ENCODE measurements at regions not wholly inside any gene's neighbourhood (a gene's known extent, or its start where the extent isn't known, plus 50 kb on each side); places are given as distances from the start of the nearest gene placed in this dataset.

DNA sequence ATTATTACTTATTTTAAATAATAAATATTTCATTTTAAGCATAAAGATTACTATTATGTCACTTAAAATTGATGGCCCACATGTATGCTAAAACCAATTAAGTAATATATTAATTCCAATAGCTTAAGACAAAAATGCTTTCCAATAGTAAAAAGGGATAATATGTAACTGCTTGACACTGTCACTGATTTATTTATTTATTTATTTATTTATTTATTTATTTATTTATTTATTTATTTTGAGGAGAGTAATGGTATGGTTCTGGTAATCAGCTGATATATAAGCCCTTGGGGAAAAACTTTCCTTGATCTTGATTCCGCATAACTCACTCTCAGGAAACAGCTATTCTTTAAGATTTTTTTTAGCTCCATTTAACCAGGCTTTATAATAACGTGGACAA is 903.0 kb upstream of the ATXN8OS start:
- H3K27me3 Mint-ChIP-seq (ENCODE audit: low read depth) = no peaks in the 10 kb centered on the region

DNA sequence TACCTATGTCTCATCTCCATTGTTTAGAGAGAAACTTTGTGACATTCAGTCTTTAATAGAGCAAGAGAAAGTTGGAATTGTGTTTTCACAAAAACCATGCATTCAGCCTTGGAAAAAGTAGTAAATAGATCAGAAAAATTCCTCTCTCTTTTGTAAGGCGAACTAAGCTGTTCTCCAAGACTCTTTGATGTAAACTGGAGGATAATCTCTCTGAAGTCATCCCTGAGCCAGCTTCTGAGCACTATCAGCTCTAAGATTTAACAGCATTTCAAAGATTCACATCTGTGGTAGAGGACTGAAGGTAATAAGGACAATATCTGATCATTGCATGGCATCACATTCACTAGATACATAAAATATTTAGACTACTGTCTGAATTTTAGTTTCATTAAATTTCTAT is 904.6 kb upstream of the ATXN8OS start:
- no peak for DNase-seq
- H3K4me3 Mint-ChIP-seq = no peak overlapping the region
- CTCF ChIA-PET = no interaction called here
- no peak overlapping the region for H3K27ac Mint-ChIP-seq
- intact Hi-C loops (cut with micrococcal nuclease) = no loop called here
- H3K27me3 Mint-ChIP-seq (ENCODE audit: low read depth) = no peaks in the 10 kb centered on the region
- no peaks in the 10 kb centered on the region for H3K4me1 Mint-ChIP-seq (ENCODE audit: low read depth)
- no peaks in the 10 kb centered on the region for H3K36me3 Mint-ChIP-seq (ENCODE audit: low read depth)
- peaks cover 8% of the 10 kb centered on the region for H3K9me3 Mint-ChIP-seq

More for the DNA sequence above, 903.0 kb upstream of the ATXN8OS start:
- no peaks in the 10 kb centered on the region for H3K36me3 Mint-ChIP-seq (ENCODE audit: low read depth)
- no peak overlapping the region for H3K4me3 Mint-ChIP-seq
- CTCF ChIA-PET = no interaction called here
- no peaks in the 10 kb centered on the region for H3K4me1 Mint-ChIP-seq (ENCODE audit: low read depth)
- no peak for DNase-seq
- intact Hi-C loops (cut with micrococcal nuclease) = no loop called here
- peaks cover 8% of the 10 kb centered on the region for H3K9me3 Mint-ChIP-seq
- H3K27ac Mint-ChIP-seq = no peak overlapping the region

DNA sequence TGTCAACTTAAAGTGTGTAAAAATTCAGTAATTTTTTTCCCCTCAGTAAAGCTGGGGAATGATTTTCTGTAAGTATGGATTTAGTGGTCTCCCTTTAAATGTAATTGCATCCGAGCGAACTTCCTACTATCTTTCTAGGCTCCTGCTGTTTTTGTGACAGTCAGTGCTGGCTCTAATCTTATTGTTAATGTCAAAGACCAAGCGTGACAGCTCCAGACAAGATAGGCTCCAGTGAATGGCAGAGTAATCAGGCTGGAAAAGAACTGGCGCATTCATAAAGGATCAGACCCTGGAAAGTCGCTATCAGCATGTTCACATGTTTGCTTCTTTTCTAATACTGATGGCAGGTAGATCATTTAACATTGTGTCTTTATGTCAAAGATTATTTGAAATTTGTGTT is 908.0 kb upstream of the ATXN8OS start:
- no peaks in the 10 kb centered on the region for H3K36me3 Mint-ChIP-seq (ENCODE audit: low read depth)
- intact Hi-C loops (cut with micrococcal nuclease) = no loop called here
- H3K4me3 Mint-ChIP-seq = no peak overlapping the region
- CTCF ChIA-PET = no interaction called here
- DNase-seq = no peak
- no peaks in the 10 kb centered on the region for H3K27me3 Mint-ChIP-seq (ENCODE audit: low read depth)
- no peak overlapping the region for H3K27ac Mint-ChIP-seq
- no peaks in the 10 kb centered on the region for H3K4me1 Mint-ChIP-seq (ENCODE audit: low read depth)
- peaks cover 2% of the 10 kb centered on the region for H3K9me3 Mint-ChIP-seq

DNA sequence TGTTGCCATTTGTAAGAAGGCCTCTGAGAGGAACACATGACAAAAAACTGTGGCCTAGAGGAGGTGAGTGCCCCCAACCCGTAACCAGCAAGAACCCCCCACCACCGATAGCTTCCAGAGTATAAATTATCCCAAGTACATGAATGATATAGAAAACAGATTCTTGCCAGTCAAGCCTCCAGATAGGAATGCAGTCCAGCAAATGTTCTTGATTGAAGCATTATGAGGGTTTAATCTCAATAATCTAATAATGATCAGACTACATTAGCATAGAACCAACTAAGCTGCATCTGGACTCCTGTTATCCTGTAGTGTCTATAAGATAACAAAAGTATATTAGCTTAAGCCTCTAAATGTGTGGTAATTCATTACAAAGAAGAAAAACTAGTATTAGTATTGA is 908.9 kb upstream of the ATXN8OS start:
- Mint-ChIP-seq H3K27me3 (ENCODE audit: low read depth) (no peaks in the 10 kb centered on the region), H3K27ac (no peak overlapping the region), H3K36me3 (ENCODE audit: low read depth) (no peaks in the 10 kb centered on the region), H3K9me3 (peaks cover 2% of the 10 kb centered on the region), H3K4me3 (no peak overlapping the region), H3K4me1 (ENCODE audit: low read depth) (no peaks in the 10 kb centered on the region)
- CTCF ChIA-PET = no interaction called here
- intact Hi-C loops (cut with micrococcal nuclease) = no loop called here
- DNase-seq = no peak

DNA sequence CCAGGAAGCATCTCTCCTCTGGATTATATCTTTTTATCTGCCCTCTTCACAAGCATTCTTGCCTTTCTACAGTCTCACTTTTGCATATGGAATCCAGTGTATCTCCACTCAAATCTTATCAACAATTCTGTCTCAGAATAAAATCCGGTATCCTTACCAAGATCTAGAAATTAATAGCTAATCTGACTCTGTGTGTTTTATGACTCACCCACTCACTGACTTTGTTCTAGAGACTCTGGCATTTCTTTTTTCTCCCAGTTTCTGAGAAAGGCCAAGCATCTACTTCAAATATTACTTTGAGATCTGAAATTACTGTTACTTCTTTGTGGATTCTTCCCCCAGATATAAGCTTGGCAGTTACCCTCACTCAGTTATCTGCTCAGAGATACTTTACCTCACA is 913.5 kb upstream of the ATXN8OS start:
- no peak for DNase-seq
- Mint-ChIP-seq H3K4me3 (no peak overlapping the region), H3K27me3 (ENCODE audit: low read depth) (no peaks in the 10 kb centered on the region), H3K27ac (no peak overlapping the region), H3K36me3 (ENCODE audit: low read depth) (no peaks in the 10 kb centered on the region), H3K4me1 (ENCODE audit: low read depth) (no peaks in the 10 kb centered on the region), H3K9me3 (peaks cover 2% of the 10 kb centered on the region)
- CTCF ChIA-PET = no interaction called here
- intact Hi-C loops (cut with micrococcal nuclease) = no loop called here

DNA sequence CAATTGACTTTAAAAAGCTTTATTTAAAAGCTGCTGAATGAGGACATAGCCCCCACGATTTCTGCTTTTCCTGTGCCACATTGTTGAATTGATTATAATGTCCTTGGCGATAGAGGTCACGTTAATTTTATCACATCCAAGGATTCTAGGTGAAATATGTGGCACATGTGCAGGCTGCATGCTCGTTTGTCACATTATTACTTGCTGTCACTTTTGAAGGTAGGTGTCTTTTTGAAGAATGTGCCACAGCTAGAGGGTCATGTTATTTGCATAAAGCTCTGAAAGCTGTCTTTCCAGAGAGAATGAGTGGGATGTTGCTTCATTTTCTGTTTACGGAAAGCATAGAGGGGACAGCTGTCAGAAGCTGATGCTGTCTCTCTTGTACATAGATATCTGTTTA is 927.6 kb upstream of the ATXN8OS start:
- Mint-ChIP-seq H3K9me3 (peaks cover 11% of the 10 kb centered on the region), H3K27me3 (ENCODE audit: low read depth) (no peaks in the 10 kb centered on the region), H3K27ac (no peak overlapping the region), H3K4me1 (ENCODE audit: low read depth) (no peaks in the 10 kb centered on the region), H3K4me3 (no peak overlapping the region), H3K36me3 (ENCODE audit: low read depth) (no peaks in the 10 kb centered on the region)
- CTCF ChIA-PET = no interaction called here
- intact Hi-C loops (cut with micrococcal nuclease) = no loop called here
- DNase-seq = no peak

DNA sequence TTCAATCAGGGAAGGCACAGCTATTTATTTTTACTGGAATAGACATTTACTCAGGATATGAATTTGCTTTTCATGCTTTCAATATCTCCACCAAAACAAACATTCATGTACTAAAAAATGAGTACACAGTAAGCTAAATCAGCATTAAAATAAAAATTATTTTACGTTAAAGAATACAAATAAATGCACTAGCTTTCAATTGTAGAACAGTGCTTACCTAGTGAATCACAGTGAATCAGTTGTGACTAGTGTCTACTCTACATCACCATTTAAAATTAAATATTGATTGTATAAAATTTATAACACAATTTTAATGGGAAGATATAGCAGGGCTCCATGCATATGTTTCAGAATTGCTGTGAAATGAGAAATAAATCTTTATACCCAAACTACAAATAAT is 929.6 kb upstream of the ATXN8OS start:
- H3K36me3 Mint-ChIP-seq (ENCODE audit: low read depth) = no peaks in the 10 kb centered on the region

DNA sequence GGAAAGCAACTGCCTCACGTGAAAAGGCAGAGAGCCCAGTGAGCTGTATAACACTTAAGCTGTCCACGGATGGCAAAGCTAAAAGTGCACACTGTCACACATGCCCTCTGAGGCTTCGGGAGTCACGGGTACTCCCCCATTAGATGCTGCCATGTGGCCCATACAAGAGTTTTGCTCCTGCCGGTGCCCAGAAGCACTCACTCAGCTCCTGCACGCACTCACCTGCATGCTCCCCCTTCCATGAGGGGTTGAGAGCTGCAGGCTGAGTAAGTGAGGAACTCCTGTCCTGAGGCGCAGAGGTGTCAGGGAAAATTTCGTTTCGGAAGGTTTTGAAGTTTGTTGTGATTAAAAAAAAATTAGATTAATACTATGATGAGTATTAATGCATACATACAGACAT is 939.2 kb upstream of the ATXN8OS start:
- intact Hi-C loops (cut with micrococcal nuclease) = no loop called here
- DNase-seq = no peak
- CTCF ChIA-PET = no interaction called here

More for the DNA sequence above, 929.6 kb upstream of the ATXN8OS start:
- peaks cover 3% of the 10 kb centered on the region for H3K9me3 Mint-ChIP-seq
- H3K4me3 Mint-ChIP-seq = no peak overlapping the region
- CTCF ChIA-PET = interaction anchor here (0.6 to 0.7 kb wide), 2 partner anchors 89 to 477 kb away, joined by 3 to 5 read pairs; no protein-coding TSS in a partner anchor
- H3K27me3 Mint-ChIP-seq (ENCODE audit: low read depth) = no peaks in the 10 kb centered on the region
- DNase-seq = no peak
- intact Hi-C loops (cut with micrococcal nuclease) = no loop called here
- no peak overlapping the region for H3K27ac Mint-ChIP-seq
- no peaks in the 10 kb centered on the region for H3K4me1 Mint-ChIP-seq (ENCODE audit: low read depth)

DNA sequence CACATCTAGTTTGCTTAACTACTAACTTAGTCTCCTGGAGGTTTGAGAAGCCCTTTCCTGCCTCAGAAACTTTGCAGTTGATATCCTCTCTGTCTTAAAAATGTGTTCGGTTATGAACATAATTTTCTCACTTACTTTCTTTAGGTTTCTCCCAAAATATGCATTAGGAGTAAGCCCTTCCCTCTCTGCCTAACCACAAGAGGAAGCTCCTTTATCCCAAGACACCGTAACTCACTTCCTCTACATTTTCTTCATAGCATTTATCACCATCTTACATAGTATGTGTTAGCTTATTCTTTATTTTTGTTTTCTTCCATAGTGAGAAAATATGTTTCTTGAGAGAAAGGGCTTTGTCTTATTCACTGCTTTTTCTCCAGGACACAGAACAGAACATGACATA is 952.5 kb upstream of the ATXN8OS start:
- DNase-seq = no peak
- Mint-ChIP-seq H3K4me3 (no peak overlapping the region), H3K27ac (no peak overlapping the region)

More for the DNA sequence above, 939.2 kb upstream of the ATXN8OS start:
- Mint-ChIP-seq H3K36me3 (ENCODE audit: low read depth) (no peaks in the 10 kb centered on the region), H3K4me1 (ENCODE audit: low read depth) (no peaks in the 10 kb centered on the region), H3K27me3 (ENCODE audit: low read depth) (no peaks in the 10 kb centered on the region), H3K9me3 (no peaks in the 10 kb centered on the region), H3K27ac (no peak overlapping the region), H3K4me3 (no peak overlapping the region)

DNA sequence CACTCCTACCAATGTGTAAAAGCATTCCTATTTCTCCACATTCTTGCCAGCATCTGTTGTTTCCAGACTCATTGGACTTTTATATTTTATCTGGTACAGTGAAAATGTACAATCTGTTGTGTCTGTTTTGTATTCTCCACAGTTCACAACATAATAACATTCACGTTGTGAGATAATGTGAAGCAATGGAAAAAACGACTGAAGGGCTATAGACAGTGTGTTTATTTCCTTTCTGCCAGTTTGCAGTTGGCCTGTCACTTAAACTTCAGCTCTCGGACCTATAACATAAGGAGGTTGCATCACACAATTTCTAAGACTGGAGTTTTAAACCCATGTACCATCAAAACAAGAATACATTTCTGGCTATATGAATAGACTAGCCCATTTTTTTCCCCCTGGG is 965.5 kb upstream of the ATXN8OS start:
- intact Hi-C loops (cut with micrococcal nuclease) = no loop called here
- no peak overlapping the region for H3K27ac Mint-ChIP-seq
- H3K9me3 Mint-ChIP-seq = peaks cover 8% of the 10 kb centered on the region
- no peak overlapping the region for H3K4me3 Mint-ChIP-seq
- H3K36me3 Mint-ChIP-seq (ENCODE audit: low read depth) = no peaks in the 10 kb centered on the region
- DNase-seq = no peak
- no peaks in the 10 kb centered on the region for H3K27me3 Mint-ChIP-seq (ENCODE audit: low read depth)
- H3K4me1 Mint-ChIP-seq (ENCODE audit: low read depth) = no peaks in the 10 kb centered on the region
- CTCF ChIA-PET = no interaction called here

More for the DNA sequence above, 952.5 kb upstream of the ATXN8OS start:
- Mint-ChIP-seq H3K36me3 (ENCODE audit: low read depth) (no peaks in the 10 kb centered on the region), H3K27me3 (ENCODE audit: low read depth) (no peaks in the 10 kb centered on the region), H3K9me3 (no peaks in the 10 kb centered on the region), H3K4me1 (ENCODE audit: low read depth) (no peaks in the 10 kb centered on the region)
- intact Hi-C loops (cut with micrococcal nuclease) = no loop called here
- CTCF ChIA-PET = no interaction called here

DNA sequence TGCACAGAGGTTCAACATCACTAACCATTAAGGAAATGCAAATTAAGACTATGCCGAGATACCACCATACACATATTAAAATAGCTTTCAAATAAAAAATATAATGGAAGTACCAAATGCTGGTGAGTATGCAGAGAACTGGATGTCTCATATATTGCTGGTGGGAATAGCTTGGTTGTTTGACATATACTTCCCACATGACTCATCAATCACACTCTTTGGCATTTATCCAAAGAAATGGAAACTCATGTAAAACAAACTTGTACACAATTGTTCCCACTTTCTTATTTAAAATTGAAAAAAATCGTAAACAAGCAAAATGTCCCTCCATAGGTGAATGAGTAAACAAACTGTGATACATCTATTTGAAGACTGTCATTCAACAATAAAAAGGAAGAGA is 982.6 kb upstream of the ATXN8OS start:
- Mint-ChIP-seq H3K27ac (no peak overlapping the region), H3K4me1 (ENCODE audit: low read depth) (no peaks in the 10 kb centered on the region), H3K4me3 (no peak overlapping the region), H3K9me3 (peaks cover 24% of the 10 kb centered on the region), H3K36me3 (ENCODE audit: low read depth) (no peaks in the 10 kb centered on the region), H3K27me3 (ENCODE audit: low read depth) (no peaks in the 10 kb centered on the region)
- CTCF ChIA-PET = no interaction called here
- intact Hi-C loops (cut with micrococcal nuclease) = no loop called here
- DNase-seq = no peak

DNA sequence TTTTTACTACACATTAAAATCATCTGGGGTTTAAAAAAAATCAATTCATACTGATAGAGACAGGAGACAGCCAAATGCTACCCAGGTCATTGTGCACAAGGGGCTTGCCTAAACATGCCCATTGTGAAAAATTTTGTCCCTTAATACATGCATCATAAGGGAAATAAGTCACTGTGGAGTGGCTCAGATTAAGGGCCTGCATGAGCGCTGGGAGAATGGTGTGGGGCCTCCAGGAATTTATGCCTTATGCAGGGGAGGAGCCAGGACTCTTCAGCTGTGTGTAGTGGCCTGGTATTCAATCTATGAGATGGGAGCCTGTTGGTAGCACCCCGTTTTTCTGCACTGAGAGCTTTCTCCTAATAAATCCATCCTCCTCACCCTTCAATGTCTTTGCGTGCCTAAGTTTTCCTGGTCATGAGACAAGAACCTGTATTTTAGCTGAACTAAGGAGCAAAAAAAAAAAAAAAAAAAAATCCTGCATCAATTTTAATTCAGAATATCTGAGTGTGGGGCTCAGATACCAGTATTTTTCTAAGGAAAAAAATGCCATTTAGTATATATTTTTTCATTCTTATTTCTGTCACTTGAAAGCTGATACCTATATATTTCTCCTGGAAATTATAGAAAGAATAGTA is 997.6 kb upstream of the ATXN8OS start:
- DNase-seq = no peak
- H3K27me3 Mint-ChIP-seq (ENCODE audit: low read depth) = no peaks in the 10 kb centered on the region
- intact Hi-C loops (cut with micrococcal nuclease) = no loop called here
- H3K27ac Mint-ChIP-seq = no peak overlapping the region
- no peaks in the 10 kb centered on the region for H3K4me1 Mint-ChIP-seq (ENCODE audit: low read depth)
- no peaks in the 10 kb centered on the region for H3K36me3 Mint-ChIP-seq (ENCODE audit: low read depth)
- H3K4me3 Mint-ChIP-seq = no peak overlapping the region
- CTCF ChIA-PET = interaction anchor here (0.7 kb wide), 1 partner anchor 627 kb away, joined by 4 read pairs; no protein-coding TSS in a partner anchor
- peaks cover 14% of the 10 kb centered on the region for H3K9me3 Mint-ChIP-seq

DNA sequence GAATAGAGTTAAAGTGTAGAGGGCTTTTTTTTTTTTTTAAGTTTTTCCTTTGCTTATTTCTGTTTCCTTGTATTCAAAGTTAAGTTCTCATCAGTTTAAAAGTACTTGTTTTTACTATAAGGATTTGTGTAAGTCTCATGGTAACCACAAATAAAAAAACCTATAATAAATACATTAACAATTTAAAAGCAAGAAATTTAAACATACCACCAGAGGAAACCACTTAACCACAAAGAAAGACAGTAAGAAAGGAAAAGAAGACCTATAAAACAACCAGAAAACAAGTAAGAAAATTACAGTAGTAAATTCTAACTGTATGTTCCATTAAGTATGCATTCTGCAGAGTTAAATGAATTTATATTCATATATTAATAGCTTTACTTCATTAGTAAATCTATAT is 999.1 kb upstream of the ATXN8OS start:
- no peaks in the 10 kb centered on the region for H3K27me3 Mint-ChIP-seq (ENCODE audit: low read depth)
- H3K36me3 Mint-ChIP-seq (ENCODE audit: low read depth) = no peaks in the 10 kb centered on the region
- no peak overlapping the region for H3K4me3 Mint-ChIP-seq
- no peak overlapping the region for H3K27ac Mint-ChIP-seq
- intact Hi-C loops (cut with micrococcal nuclease) = no loop called here
- no peak for DNase-seq
- CTCF ChIA-PET = no interaction called here
- peaks cover 14% of the 10 kb centered on the region for H3K9me3 Mint-ChIP-seq
- no peaks in the 10 kb centered on the region for H3K4me1 Mint-ChIP-seq (ENCODE audit: low read depth)
